Activated CD8-positive, alpha-beta memory T cell treated with anti-CD3 and anti-CD28 coated beads for 24 hours (primary cell): ENCODE measurements at regions not wholly inside any gene's neighbourhood (a gene's known extent, or its start where the extent isn't known, plus 50 kb on each side); places are given as distances from the start of the nearest gene placed in this dataset.

Experiments used
- DNase-seq: peaks from one replicate; pipeline ENCODE4 v3.0.0-alpha.2; 2020

DNA sequence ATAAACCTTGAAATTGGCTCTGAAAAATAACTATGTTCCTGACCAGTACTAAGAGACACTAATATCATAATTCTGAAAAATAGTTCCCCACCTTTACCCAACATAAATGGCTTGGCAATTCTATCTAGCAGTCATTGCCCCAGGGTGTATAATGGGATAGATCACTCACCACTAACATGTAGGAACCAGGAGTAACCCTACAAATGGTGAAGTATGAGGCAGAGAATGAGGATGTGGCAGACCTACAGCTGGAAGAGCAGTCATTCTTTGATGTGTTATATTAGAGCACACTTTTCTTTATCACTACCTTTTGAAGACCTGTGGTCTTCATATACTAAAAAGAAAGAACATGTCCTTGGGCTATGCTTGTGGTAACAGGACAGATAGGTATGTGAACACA, 136.5 kb upstream of the SYNDIG1 start:
- no peak for DNase-seq

DNA sequence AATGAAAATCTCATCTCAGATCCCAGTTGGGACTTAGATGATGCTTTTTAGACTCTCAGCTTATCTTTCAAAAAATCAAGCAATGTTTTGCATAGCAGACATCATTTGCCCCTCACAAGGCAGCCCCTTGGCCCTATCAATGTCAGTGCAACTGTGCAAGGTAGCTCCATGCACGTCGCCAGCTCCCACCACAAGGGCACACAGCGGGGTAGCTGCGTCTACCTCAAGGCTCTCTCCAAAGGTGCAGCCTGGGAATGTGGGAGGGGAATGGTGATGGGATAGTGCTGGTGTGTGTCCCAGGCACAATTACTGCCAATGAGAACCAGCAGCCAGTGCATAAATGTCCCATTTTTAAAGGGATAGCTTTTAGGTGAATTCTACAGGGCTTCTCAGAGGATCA, 137.5 kb upstream of the SYNDIG1 start:
- DNase-seq = no peak

DNA sequence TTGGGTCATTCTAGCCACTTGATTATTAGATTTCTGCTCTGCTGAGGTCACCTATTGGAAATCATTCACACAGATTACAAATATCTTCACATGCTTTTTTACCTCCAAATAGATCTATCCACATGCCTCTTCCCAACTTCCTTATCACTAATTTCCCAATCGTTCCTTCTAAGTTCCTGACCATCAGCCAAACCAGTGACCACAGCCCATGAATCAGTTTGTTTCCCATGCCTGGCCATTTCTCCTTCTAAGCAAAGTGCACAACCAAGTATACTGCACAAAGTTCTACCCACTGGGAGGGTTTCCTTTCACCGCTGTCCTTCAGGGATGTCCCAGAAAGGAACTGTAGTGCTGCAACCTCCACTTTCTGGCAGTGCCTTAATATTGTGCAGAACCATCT, 140.5 kb upstream of the SYNDIG1 start:
- DNase-seq = no peak

DNA sequence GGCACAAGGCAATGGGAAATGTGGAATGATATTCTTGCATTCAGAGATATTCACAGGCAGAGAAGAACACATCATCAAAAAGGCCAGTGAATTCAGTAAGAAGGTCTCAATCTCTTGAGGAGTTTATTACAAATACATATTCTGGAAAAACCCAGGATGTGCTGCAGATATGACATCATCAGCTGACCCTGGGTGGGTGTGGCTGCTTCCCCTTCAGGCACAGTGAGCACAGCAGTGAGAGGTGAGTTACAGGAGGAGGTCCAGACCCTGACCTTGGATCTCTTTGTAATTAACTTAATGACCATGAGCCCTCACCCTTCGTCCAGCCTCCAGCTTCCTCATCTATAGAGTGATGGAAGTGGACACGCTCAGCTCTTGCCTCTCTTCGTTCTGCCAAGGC, 147.5 kb upstream of the SYNDIG1 start:
- no peak for DNase-seq

DNA sequence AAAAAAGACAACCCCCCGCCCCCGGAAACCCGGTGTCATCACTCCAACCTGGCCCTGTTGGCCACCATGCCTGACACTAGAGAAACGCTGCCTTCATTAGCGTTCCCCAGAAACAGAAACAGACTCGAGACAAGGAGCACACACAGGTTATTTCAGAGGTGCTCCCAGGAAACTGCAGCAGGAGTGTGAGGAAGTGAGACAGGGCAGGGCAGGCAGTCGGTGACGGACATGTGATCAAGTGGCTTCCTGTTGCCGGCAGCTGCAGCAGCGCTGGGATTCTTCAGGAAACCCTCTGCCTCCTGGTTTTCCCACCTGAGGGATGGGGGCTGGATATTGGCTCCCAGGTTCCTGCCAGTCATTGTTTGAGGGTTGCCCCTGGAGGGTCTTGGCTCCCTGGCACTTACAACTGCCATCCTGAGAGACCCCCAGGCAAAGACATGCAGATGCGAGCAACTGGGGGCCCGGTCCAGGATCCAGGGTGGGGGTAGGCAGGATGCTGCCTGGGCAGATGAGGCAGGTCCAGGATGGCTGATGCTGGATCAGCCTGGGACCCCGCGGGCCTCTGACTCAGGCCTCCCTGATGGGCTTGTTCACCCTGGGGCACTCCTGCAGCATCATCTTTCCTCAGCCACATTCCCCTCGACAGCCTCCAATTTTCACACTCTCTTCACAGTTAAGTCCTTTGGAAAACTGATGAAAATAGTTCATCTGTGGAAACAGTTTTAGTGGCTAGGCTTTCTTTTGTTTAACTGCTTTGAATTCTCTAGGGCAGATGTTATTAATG, 150.7 kb upstream of the SYNDIG1 start:
- DNase-seq = no peak

DNA sequence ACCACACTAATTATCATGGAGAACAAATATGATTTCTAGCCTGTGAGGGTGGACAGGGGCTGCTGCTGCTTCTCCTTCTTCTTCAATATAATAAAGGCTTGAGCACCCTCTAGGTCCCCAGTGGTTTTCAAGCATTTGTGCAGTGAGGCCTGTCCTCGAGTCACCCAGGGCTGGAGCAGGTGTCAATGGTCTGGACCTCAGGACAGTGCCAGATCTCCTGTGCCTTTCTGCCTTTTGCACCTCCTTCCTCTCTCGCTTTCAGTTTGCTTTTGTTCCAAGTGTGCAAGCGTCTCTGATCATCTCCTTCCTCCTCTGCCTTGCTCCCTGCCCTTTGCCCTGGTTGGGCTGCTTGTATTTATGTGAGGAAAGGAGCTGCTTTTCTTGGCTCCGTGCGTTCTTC, 152.2 kb upstream of the SYNDIG1 start:
- DNase-seq = no peak

DNA sequence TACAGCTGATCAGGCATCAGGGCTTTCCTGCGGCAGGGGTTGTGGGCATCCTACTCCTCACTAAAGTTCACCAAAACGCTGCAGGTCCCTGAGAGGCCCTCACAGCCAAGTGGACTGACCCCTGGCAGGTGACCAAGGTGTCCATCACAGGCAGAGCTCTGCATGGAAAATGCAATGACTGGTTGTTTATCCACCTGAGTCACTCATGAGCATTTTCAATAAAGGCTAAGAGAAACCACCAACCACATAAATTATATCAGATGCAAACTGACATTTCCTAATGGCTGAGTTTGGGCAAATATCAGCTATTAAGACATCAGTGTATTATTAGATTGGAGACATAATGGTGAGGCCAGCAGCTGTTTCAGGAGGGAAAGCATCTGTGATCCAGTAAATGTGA, 152.7 kb upstream of the SYNDIG1 start:
- DNase-seq = no peak

DNA sequence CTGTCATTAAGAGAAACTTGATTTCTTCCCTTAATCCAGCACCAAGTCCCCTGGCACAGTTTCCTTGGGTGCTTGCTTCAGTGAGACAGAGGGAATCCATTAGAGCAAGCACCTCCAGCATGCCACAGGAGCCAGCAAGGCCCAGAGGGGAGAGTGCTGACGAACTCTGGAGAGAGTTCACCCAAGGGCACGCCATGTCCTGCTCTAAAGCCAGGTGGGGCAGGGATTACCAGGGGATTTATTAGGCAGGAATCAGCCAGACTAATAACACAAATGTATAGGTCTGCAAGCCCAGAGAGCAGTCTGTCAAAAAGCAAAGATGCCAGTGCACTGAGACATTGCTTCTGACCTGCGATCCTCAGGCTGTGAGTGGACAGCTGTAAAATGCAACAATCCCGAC, 155.4 kb upstream of the SYNDIG1 start:
- no peak for DNase-seq

DNA sequence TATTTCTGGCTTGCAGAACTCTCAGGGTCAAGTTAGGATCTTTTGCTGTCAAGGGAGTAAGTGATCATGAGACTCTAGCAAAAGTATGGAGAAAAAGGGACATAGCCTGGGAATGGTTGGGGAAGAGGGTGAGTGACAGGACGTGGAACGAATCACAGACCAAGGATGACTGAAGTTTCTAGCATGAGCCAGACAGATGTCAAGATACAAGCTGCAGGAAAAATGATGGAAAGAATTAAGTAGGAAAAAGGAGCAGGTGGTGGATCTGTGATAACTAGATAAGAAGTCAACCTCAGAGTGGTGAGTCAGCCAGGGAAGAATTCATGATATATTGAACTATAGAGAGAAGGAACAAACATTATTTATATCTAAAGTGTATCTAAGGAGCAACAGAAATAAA, 159.8 kb upstream of the SYNDIG1 start:
- DNase-seq = no peak

DNA sequence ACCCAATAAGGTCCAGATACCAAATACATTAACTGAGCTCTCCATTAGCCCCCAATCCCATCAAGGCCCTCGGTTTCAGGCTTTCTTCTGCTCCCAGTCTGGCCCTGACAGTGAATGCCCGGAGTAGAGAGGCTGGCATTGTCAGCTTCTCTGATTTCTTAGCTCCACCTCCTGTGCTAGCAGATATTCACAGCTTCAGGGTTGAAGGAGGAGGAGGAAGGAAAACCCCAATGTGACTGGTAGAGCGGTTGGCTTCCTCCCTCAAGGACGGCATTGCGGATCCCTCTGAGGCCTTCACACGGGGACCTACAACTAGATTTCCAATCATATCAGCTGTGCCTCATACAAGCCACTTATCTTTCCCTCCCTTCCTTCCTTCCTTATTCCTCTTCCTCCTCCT, 164.1 kb upstream of the SYNDIG1 start:
- DNase-seq = no peak

DNA sequence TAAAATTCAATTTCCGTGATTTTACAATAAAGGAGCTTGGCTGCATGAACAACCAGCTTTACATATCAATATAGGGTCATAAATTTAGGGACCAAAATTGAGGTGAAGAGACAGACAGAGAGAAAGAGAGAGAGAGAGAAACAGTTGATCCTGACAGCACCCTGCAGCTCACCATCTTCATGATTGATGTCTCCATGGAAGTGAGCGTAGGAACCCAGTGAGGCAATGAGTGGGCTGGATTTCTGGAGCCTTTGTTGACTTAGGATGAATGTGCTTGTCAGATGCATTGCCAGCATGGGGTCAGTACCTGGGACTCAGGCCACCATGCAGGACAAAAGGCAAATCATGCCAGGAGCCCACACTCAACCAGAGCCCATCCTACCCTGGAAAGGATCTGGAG, 165.1 kb upstream of the SYNDIG1 start:
- no peak for DNase-seq

DNA sequence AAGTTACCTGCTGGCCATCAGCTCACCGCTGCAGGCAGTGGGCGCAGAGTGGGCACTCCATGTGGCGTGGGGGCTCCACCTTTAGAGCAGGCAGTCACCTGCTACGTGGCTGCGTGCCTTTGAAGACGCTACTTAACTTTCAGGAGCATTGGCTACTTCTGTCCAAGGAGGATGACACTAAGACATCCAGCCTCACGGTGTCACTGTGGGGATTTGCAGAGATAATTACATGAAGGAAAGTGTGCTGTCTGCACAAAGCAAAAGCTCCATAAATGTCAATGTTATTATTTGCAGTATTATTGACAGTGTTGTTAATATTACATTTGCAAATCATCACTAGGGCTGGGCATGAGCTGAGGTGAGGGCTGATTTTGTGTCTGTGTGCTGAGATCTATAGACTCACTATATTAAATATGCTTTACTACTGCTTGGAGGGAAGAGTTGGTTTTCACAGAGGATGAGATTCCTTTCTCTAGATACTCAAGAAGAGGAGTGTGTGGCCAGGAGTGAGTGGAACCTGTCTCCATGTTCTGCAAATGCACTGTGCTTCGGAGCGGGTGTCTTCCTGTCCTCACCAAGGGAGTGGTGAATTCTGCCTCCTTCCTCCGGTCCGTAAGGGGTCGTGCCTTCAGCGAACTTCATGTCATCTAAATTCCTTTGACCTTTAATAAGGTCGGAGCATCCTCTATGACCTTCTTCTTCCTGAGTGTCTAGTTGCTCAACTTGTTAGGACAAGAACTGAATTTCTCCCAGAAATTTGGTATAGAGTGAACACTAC, 165.8 kb upstream of the SYNDIG1 start:
- no peak for DNase-seq

DNA sequence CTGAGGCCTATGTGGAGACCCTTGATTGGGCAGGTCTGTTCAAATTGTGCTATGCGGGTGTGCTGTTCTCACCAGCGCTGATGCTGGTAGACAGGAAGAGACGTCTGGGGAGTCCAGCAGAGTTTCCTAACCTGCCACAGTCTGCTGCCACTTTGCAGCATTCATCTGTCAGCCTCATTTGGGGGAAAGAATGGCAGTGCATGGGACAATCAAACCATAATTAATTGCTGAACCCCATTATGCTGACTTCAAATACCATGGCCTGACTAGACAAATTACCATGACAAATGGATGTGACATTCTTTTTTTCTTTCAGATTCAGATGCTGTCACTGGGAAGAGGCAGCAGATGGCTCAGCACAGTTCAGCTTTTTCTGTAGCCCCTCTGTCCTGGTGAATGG, 171.4 kb upstream of the SYNDIG1 start:
- no peak for DNase-seq

DNA sequence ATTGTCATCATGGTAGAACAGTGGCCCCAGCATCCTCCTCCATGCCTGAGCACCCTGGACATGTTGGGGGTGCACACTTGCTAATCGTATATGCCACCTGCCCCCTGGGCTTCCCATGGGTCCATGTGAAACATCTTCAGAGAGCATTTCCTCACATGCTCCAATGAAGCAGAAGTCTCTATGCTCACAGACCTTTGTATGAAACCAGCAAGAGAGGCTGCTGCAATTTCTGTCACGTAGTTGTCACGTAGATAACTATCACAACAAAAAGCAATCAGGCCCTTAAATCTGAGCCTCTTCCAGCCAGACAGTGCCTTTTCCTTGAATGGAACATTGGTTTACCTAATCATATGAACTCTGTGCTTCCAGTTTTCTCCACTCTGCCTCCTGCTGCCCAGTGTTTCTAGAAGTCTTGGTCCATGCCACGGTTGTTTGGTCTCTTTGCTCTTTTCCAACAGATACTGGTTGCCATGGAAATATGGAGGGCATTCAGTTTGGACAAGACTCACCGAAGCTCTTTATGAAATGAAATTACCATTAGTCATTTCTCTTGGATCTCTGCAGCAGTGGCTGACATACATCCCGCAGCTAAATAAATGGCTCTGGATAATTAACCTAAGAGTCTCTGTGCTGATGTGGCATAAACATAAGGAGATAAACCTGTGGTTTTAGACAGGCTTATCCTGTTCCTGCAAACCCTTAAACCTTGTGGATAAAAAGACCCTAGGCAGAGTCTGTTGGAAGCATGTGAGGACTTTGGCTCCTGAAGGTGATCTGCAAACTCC, 172.8 kb upstream of the SYNDIG1 start:
- no peak for DNase-seq

DNA sequence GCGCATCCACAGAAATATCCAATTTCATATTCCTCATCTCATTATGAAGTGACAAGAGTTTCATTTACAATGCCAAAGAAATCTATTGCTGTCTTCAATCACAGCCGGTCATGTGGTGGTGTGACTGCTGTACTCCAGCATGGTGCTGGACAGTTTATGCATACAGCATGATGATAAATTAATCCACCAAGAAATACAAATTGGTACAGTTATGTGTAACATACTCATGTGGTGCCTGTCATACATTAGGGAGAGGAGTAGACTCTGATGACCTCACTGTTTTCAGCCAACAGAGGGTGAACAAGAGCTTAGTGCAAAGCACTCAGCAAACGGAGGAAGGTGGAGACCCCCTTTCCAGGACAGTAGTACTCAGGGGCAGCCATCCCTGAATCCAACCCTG, 178.4 kb upstream of the SYNDIG1 start:
- DNase-seq = no peak

DNA sequence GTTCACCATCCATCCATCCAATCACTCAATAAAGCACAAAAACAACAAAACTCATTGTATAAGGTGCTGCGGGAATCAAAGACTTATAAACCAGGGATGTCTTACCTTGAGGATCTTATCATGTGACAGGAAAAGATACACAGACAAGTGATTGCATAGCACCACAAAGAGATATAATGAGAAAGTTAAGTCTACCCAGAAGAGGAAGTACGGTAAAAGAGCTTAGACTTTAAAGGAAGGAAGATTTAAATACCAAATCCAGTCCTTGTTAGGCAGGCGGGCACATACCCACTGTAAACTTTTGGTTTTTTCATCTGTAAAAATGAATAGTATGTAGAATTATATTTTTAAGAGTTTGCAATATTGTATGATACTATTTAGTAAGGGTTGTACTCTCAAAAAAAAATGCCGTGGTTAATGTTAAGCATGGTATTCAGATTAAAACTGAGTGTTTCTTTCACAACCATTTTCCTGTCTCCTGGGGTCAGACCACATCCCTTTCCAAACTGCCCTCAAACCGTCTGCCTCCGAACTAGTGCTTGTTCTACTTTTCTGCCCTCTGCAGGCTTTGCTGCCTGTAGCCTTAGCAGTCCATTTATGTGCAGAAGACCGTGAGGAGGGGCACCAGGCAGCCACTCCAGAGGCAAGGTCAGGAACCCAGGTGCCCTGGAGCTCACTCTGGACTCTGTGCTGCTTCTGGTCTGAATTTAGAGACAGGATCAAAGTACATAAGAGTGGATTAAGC, 179.5 kb upstream of the SYNDIG1 start:
- DNase-seq = no peak

DNA sequence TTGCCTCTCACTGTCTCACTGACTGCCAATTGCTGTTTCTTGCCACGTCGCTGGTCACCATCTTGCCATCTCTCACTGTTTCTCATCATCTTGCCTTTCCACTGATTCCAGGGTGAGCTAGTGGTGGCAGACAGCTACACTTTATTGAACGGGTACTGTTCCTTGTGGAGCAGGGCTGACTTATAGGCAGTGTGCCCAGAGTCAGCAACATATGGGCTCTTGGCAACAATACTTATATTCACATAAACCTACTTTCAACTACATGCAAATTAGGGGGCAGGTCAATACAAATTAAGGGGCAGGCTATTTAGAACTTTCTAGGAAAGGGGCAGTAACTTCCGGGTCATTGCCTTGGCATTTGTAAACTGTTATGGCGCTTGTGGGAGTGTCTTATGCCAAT, 186.2 kb upstream of the SYNDIG1 start:
- DNase-seq = no peak

DNA sequence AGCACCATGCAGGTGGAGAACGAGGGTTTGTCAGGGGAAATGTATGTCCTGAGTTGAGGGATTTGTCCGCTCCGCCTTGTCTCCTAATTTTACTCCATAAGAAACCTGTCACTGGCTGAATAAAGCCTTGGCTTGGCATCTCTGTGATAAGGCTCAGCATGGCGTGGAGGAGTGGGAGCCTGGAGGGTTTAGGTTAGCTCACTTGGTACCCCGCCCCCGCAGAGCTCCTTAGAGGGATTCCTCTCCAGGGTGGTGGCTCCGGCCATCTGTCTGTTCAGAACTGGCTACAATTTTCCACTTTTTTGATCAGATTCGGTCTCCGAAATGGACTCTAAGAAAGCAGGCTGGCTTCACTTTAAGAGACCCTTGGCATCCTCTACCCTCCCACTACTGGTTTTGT, 192.2 kb upstream of the SYNDIG1 start:
- DNase-seq = no peak

DNA sequence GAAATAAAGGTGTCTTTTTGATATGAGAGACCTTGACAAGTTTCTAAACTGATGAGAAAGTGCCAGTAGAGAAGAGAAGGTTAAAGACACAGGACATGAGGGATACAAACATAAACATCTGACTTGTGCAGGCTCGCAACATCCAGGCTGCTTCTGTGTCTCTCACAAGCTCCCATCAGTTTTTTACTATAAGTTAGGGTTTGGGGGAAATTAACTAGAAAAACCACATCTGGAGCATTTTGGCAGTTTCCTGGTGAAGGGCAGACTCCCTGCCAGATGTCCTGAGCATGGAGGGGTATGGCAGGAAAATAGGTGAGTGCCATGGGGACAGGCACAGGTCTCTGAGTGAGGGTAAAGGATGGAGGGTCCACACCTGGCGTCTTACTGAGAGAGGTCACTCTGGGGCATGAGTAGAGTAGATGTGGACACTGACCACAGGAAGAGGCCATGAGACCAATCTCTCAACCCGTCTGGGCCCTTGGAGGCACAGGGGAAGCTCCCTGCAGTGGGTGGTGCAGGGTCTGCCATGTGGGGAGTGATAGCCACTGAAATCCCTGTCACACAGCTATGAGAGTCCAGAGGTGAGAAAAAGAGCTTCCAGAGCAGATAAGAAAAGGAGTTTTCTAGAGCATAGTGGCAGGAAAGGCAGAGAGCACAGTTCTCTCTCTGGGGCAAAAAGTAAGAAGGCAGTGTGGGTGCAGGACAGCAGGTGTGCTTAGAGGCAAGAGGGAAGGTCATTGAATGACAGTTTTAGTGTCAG, 193.3 kb upstream of the SYNDIG1 start:
- no peak for DNase-seq

DNA sequence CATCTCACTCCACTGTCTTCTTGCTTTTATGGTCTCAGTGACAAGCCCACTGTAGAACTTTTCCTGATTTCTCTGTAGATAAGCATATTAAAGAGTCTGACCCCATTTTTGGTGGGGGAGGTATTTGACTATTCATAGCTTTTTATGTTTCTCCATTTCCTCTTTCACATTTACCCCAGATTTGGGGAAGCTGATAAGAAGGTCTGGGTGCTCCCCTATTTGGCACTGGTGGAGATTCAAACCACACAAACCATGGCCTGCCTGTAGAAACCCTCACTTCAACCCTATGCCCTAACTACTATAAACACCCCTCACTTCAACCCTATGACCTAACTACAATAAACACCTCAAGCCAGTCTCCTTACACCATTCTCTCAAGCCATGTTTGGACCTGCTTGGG, 196.2 kb upstream of the SYNDIG1 start:
- no peak for DNase-seq

DNA sequence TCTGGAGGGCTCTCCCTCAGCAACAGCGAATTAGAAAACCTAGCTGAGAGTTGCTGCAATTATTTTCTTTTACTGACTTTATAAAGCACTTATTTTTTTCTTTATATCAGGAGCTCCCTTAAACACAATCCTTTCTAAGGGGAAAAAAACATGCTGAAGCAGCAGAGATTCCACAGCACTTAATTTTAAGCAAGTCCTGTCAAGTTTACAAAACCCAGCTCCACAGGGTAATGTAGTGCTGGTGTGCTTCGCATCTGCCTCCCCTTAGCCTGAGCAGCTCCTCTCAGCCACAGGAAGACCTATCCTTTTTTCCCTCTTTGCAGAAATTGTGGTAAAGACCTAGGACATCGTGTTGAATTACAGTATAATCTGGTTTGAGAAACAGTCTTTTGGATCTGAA, 208.1 kb upstream of the SYNDIG1 start:
- DNase-seq = no peak

DNA sequence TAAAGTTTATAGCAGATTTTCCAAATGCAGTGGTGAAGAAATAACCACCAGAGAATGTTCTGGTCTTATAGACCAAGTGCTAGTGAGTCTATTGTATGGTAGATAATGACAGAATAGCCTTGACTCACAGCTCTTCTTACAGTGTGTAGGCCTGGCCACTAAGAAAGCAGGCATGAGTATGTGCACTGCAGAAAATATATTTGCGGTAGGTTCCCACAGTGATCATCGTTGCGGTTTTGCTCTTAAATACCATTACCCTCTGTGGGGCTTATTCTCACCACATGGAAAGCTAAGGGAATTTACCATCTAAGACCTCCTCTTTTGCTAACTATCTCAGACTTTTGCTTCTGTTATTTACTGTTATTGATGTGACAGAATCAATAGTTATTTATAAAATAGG, 212.3 kb upstream of the SYNDIG1 start:
- DNase-seq = no peak
